ENCODE measurements at regions not wholly inside any gene's neighbourhood (a gene's known extent, or its start where the extent isn't known, plus 50 kb on each side); places are given as distances from the start of the nearest gene placed in this dataset.

- TF ChIP-seq POLR2AphosphoS5 (IDR thresholded peaks at IDR 0.05; ENCODE audit: borderline replicate concordance, low read depth, low read length) (no peak), EZH2 (IDR thresholded peaks at IDR 0.05) (no peak)
Measured at GRCh38 chr15:79676621-79677020, 220.2 kb downstream of the MTHFS start.

All from SK-N-MC (cell line).